ENCODE measurements at regions not wholly inside any gene's neighbourhood (a gene's known extent, or its start where the extent isn't known, plus 50 kb on each side); places are given as distances from the start of the nearest gene placed in this dataset.
"Not testable (repeated sequence)": the region's sequence is repeated elsewhere in the genome, so short reads cannot be mapped to it uniquely, and the experiment has no call there.

DNA sequence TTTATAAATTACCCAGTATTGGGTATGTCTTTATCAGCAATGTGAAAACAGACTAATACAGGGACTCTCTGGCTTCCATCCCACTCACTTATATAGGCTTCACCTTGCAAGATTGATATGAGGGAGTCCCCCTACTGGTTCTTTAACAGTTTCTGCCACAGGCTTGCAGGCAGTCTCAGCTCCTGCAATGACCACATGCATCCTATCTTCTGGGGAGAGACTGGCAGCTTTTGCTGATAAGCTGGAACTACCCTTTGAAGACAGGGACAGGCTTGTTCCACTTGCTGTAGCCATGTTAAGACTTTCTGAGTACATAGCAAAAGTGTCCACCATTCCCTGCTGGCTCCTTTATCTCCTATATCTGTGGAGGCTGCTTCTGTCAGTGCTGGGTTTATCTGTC, 531.7 kb upstream of the FLRT2 start:
- no peak overlapping the region for H3K27ac ChIP-seq

GRCh38 chr14:85002846-85003245, 527.1 kb upstream of the FLRT2 start:
- H3K4me1 ChIP-seq, result no peaks in the 10 kb centered on the region
- TF ChIP-seq POLR2A (IDR thresholded peaks at IDR 0.05), result no peak
- TF ChIP-seq, protein P1, sequence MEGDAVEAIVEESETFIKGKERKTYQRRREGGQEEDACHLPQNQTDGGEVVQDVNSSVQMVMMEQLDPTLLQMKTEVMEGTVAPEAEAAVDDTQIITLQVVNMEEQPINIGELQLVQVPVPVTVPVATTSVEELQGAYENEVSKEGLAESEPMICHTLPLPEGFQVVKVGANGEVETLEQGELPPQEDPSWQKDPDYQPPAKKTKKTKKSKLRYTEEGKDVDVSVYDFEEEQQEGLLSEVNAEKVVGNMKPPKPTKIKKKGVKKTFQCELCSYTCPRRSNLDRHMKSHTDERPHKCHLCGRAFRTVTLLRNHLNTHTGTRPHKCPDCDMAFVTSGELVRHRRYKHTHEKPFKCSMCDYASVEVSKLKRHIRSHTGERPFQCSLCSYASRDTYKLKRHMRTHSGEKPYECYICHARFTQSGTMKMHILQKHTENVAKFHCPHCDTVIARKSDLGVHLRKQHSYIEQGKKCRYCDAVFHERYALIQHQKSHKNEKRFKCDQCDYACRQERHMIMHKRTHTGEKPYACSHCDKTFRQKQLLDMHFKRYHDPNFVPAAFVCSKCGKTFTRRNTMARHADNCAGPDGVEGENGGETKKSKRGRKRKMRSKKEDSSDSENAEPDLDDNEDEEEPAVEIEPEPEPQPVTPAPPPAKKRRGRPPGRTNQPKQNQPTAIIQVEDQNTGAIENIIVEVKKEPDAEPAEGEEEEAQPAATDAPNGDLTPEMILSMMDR (IDR thresholded peaks at IDR 0.05), result no peak
- no peak overlapping the region for H3K27ac ChIP-seq
- DNase-seq, result no peak
- H3K4me3 ChIP-seq (replicated peaks in 1 of 3), result no peak overlapping the region
- 82 to 83% methylated on average over 1 of the region's 1 CpG for WGBS, 2 donors
- intact Hi-C loops (cut with DNase I), result no loop called here
- H3K9me3 ChIP-seq, result no peaks in the 10 kb centered on the region
- no peaks in the 10 kb centered on the region for H3K36me3 ChIP-seq
- no peaks in the 10 kb centered on the region for H3K27me3 ChIP-seq

More for the DNA sequence above, 531.7 kb upstream of the FLRT2 start:
- H3K4me1 ChIP-seq, result no peaks in the 10 kb centered on the region
- no peak for DNase-seq
- TF ChIP-seq POLR2A (IDR thresholded peaks at IDR 0.05), result no peak
- TF ChIP-seq, protein P1 (IDR thresholded peaks at IDR 0.05), result no peak
- no peaks in the 10 kb centered on the region for H3K27me3 ChIP-seq
- H3K4me3 ChIP-seq (replicated peaks in 1 of 3), result no peak overlapping the region
- intact Hi-C loops (cut with DNase I), result no loop called here
- H3K36me3 ChIP-seq, result no peaks in the 10 kb centered on the region
- no peaks in the 10 kb centered on the region for H3K9me3 ChIP-seq

- H3K27ac ChIP-seq, result no peak overlapping the region
- H3K4me1 ChIP-seq, result no peaks in the 10 kb centered on the region
- no peaks in the 10 kb centered on the region for H3K36me3 ChIP-seq
- no peaks in the 10 kb centered on the region for H3K27me3 ChIP-seq
- peak; percentile 11 to 26 for DNase-seq
- H3K4me3 ChIP-seq (replicated peaks in 1 of 3), result no peak overlapping the region
- TF ChIP-seq, protein P1 (IDR thresholded peaks at IDR 0.05), result no peak
- no peak for TF ChIP-seq POLR2A (IDR thresholded peaks at IDR 0.05)
- no peaks in the 10 kb centered on the region for H3K9me3 ChIP-seq
- intact Hi-C loops (cut with DNase I), result no loop called here
These were observed 526.1 kb upstream of the FLRT2 start for GRCh38 chr14:85003805-85004204.

DNA sequence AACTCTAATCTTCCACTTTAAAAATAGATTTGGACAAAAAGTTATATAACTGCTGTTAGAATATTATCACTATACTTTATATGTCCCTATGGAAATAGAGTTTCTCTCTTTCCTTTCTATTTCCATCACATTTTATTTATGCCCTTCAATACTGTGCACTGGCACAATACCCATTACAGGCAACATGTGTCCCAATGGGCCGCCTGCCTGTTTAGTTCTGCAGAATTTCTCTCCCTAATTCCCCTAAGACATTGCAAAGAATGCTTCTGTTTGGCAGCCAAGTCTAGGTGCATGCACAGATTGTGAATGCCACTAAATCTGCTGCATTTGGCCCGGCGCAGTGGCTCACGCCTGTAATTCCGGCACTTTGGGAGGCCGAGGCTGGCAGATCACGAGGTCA, 520.4 kb upstream of the FLRT2 start:
- WGBS, 2 donors, result 82 to 98% methylated on average over 7 of the region's 7 CpGs
- Histone ChIP-seq H3K4me1 (no peaks in the 10 kb centered on the region), H3K27me3 (no peaks in the 10 kb centered on the region), H3K36me3 (no peaks in the 10 kb centered on the region), H3K9me3 (no peaks in the 10 kb centered on the region), H3K4me3 (replicated peaks in 1 of 3) (no peak overlapping the region), H3K27ac (no peak overlapping the region)
- no peak for DNase-seq
- intact Hi-C loops (cut with DNase I), result no loop called here
- TF ChIP-seq POLR2A (IDR thresholded peaks at IDR 0.05), result no peak
- TF ChIP-seq, protein P1 (IDR thresholded peaks at IDR 0.05), result no peak

- no peak for TF ChIP-seq POLR2A (IDR thresholded peaks at IDR 0.05)
These were observed 519.8 kb upstream of the FLRT2 start for GRCh38 chr14:85010186-85010585.

GRCh38 chr14:85016496-85016895, 513.4 kb upstream of the FLRT2 start:
- no peaks in the 10 kb centered on the region for H3K4me1 ChIP-seq
- H3K27me3 ChIP-seq, result no peaks in the 10 kb centered on the region
- TF ChIP-seq POLR2A (IDR thresholded peaks at IDR 0.05), result no peak
- TF ChIP-seq, protein P1 (IDR thresholded peaks at IDR 0.05), result no peak
- intact Hi-C loops (cut with DNase I), result no loop called here
- no peak overlapping the region for H3K27ac ChIP-seq
- no peaks in the 10 kb centered on the region for H3K36me3 ChIP-seq
- 13 to 30% methylated on average over 1 of the region's 1 CpG for WGBS, 2 donors
- no peak for DNase-seq
- H3K4me3 ChIP-seq (replicated peaks in 1 of 3), result no peak overlapping the region
- no peaks in the 10 kb centered on the region for H3K9me3 ChIP-seq

More at GRCh38 chr14:85010186-85010585, 519.8 kb upstream of the FLRT2 start:
- Histone ChIP-seq H3K9me3 (no peaks in the 10 kb centered on the region), H3K27ac (no peak overlapping the region), H3K36me3 (no peaks in the 10 kb centered on the region), H3K4me3 (replicated peaks in 1 of 3) (no peak overlapping the region), H3K27me3 (no peaks in the 10 kb centered on the region), H3K4me1 (no peaks in the 10 kb centered on the region)
- WGBS, 2 donors, result 89 to 90% methylated on average over 1 of the region's 1 CpG
- intact Hi-C loops (cut with DNase I), result no loop called here
- no peak for DNase-seq

DNA sequence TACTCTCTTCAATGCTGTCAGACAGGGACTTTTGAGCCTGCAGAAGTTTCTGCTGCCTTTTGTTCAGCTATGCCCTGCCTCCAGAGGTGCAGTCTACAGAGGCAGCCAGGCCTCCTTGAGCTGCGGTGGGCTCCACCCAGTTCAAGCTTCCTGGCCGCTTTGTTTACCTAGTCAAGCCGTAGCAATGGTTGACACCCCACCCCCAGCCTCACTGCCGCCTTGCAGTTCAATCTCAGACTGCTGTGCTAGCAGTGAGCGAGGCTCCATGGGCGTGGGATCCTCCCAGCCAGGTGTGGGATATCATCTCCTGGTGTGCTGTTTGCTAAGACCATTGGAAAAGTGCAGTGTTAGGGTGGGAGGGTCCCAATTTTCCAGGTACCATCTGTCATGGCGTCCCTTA, 506.1 kb upstream of the FLRT2 start:
- H3K27ac ChIP-seq; DNase-seq; H3K4me1 ChIP-seq; H3K27me3 ChIP-seq; H3K4me3 ChIP-seq (replicated peaks in 1 of 3); intact Hi-C loops (cut with DNase I); H3K36me3 ChIP-seq; H3K9me3 ChIP-seq: not testable (repeated sequence)
- WGBS, 2 donors, result 83 to 85% methylated on average over 6 to 7 of the region's 7 CpGs
